Testis (tissue), 2 donors: ENCODE measurements at regions not wholly inside any gene's neighbourhood (a gene's known extent, or its start where the extent isn't known, plus 50 kb on each side); places are given as distances from the start of the nearest gene placed in this dataset.

Experiments used
- POLR2A ChIP-seq: fragments of 450-650 bp; IDR thresholded peaks from one replicate; pipeline ENCODE4 v1.6.1; 2017; ENCODE audit warnings: antibody characterized with exemption, mild to moderate bottlenecking, moderate library complexity
- TF ChIP-seq, protein P1 (sequence below), 3 experiments: fragments of 450-650 bp in 2 of 3; fragments of 200-600 bp in 1 of 3; sonication (generic) in 1 of 3; IDR thresholded peaks; one replicate each; pipeline ENCODE4 v1.5.1; 2016 to 2019; ENCODE audit warnings: antibody characterized with exemption in 3 of 3, mild to moderate bottlenecking in 2 of 3, moderate library complexity in 1 of 3

DNA sequence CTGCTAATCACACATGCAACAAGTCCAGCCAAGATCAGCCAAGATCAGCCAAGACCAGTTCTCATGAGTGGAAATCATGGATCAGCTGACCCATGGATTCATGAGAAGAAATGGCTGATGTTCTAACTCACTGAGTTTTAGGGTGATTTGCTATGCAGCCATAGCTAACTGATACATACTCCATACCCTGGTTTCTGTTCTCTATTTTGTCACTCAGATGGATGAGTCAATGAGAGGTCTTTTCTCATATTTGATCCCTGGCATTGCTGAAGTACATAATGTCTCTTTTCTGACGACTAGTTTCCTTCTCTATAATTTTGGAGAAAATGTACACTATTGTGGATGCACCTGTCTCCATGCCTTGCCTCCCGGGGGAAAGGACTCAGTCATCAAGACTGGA, 118.4 kb upstream of the LY86 start:
- TF ChIP-seq, protein P1, sequence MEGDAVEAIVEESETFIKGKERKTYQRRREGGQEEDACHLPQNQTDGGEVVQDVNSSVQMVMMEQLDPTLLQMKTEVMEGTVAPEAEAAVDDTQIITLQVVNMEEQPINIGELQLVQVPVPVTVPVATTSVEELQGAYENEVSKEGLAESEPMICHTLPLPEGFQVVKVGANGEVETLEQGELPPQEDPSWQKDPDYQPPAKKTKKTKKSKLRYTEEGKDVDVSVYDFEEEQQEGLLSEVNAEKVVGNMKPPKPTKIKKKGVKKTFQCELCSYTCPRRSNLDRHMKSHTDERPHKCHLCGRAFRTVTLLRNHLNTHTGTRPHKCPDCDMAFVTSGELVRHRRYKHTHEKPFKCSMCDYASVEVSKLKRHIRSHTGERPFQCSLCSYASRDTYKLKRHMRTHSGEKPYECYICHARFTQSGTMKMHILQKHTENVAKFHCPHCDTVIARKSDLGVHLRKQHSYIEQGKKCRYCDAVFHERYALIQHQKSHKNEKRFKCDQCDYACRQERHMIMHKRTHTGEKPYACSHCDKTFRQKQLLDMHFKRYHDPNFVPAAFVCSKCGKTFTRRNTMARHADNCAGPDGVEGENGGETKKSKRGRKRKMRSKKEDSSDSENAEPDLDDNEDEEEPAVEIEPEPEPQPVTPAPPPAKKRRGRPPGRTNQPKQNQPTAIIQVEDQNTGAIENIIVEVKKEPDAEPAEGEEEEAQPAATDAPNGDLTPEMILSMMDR (IDR thresholded peaks at IDR 0.05) = no peak
- TF ChIP-seq POLR2A = no peak
